NCI-H460 (cell line): ENCODE measurements at regions not wholly inside any gene's neighbourhood (a gene's known extent, or its start where the extent isn't known, plus 50 kb on each side); places are given as distances from the start of the nearest gene placed in this dataset.
"Not testable (repeated sequence)": the region's sequence is repeated elsewhere in the genome, so short reads cannot be mapped to it uniquely, and the experiment has no call there.

Experiments used
- DNase-seq: peaks from one replicate; pipeline ENCODE4 v3.0.0-alpha.2; 2016; ENCODE audit warnings: low read depth; ENCODE audit errors: extremely low read depth

GRCh38 chr5:92313385-92313784 lies 930.3 kb upstream of the ARRDC3 start:
- no peak for DNase-seq

GRCh38 chr5:92309336-92309991 lies 926.3 kb upstream of the ARRDC3 start:
- DNase-seq = peak; percentile 40

- no peak for DNase-seq
These were observed 925.6 kb upstream of the ARRDC3 start for GRCh38 chr5:92308679-92309078.

- not testable (repeated sequence) for DNase-seq
These were observed 919.2 kb upstream of the ARRDC3 start for GRCh38 chr5:92302356-92302755.

- DNase-seq = no peak
These were observed 900.4 kb upstream of the ARRDC3 start for GRCh38 chr5:92283521-92283920.

GRCh38 chr5:92271750-92272149 lies 888.6 kb upstream of the ARRDC3 start:
- DNase-seq = not testable (repeated sequence)

- DNase-seq = no peak
These were observed 885.2 kb upstream of the ARRDC3 start for GRCh38 chr5:92268343-92268742.

GRCh38 chr5:92267830-92268229 lies 884.7 kb upstream of the ARRDC3 start:
- DNase-seq = no peak

- DNase-seq = no peak
These were observed 882.7 kb upstream of the ARRDC3 start for GRCh38 chr5:92265804-92266203.

- not testable (repeated sequence) for DNase-seq
These were observed 872.5 kb upstream of the ARRDC3 start for GRCh38 chr5:92255605-92256004.

- no peak for DNase-seq
These were observed 865.4 kb upstream of the ARRDC3 start for GRCh38 chr5:92248518-92248917.

GRCh38 chr5:92242170-92242569 lies 859.1 kb upstream of the ARRDC3 start:
- DNase-seq = no peak

GRCh38 chr5:92237896-92238295 lies 854.8 kb upstream of the ARRDC3 start:
- no peak for DNase-seq

GRCh38 chr5:92222449-92222848 lies 839.3 kb upstream of the ARRDC3 start:
- DNase-seq = no peak

GRCh38 chr5:92216852-92217251 lies 833.7 kb upstream of the ARRDC3 start:
- DNase-seq = not testable (repeated sequence)

GRCh38 chr5:92215116-92215515 lies 832.0 kb upstream of the ARRDC3 start:
- no peak for DNase-seq

GRCh38 chr5:92208265-92208664 lies 825.1 kb upstream of the ARRDC3 start:
- DNase-seq = no peak

GRCh38 chr5:92207151-92207550 lies 824.0 kb upstream of the ARRDC3 start:
- no peak for DNase-seq

GRCh38 chr5:92206681-92207080 lies 823.6 kb upstream of the ARRDC3 start:
- no peak for DNase-seq

- not testable (repeated sequence) for DNase-seq
These were observed 815.9 kb upstream of the ARRDC3 start for GRCh38 chr5:92199035-92199434.

- DNase-seq = no peak
These were observed 798.5 kb upstream of the ARRDC3 start for GRCh38 chr5:92181656-92182055.

- no peak for DNase-seq
These were observed 797.3 kb upstream of the ARRDC3 start for GRCh38 chr5:92180391-92180790.

GRCh38 chr5:92179651-92180050 lies 796.5 kb upstream of the ARRDC3 start:
- no peak for DNase-seq
